WTC11 (cell line): ENCODE measurements at regions not wholly inside any gene's neighbourhood (a gene's known extent, or its start where the extent isn't known, plus 50 kb on each side); places are given as distances from the start of the nearest gene placed in this dataset.

Experiments used
- ATAC-seq: fragments of 200-7000 bp; cut with Tn5 transposase; 2 replicates; pipeline ENCODE4 v1.10.0; 2021; ENCODE audit warnings: mild to moderate bottlenecking, moderate library complexity
- CTCF ChIA-PET: fragments of 300-600 bp; sonication (Branson Sonifier 250); formaldehyde crosslinking; loops from one replicate; lab custom pipeline; 2021; ENCODE audit warnings: antibody characterized with exemption; lab: Charles Lee
- POLR2A ChIA-PET: fragments of 350-600 bp; sonication (Branson Sonifier 250); formaldehyde crosslinking; loops from one replicate; lab custom pipeline; 2021; ENCODE audit warnings: antibody characterized with exemption; lab: Charles Lee
- DNase-seq: peaks from one replicate; pipeline ENCODE4 v3.0.0; 2021; ENCODE audit warnings: low spot score
- H3K27ac Mint-ChIP-seq: 2 replicates; pipeline ENCODE4 v1.8.0; 2021; ENCODE audit warnings: mixed read lengths
- H3K27me3 Mint-ChIP-seq: 2 replicates; pipeline ENCODE4 v1.8.0; 2021; ENCODE audit warnings: low read depth, mild to moderate bottlenecking, moderate library complexity, mixed read lengths
- H3K36me3 Mint-ChIP-seq: 2 replicates; pipeline ENCODE4 v1.8.0; 2021; ENCODE audit warnings: mixed read lengths
- H3K4me1 Mint-ChIP-seq: 2 replicates; pipeline ENCODE4 v1.8.0; 2022; ENCODE audit warnings: mixed read lengths
- H3K4me3 Mint-ChIP-seq: 2 replicates; pipeline ENCODE4 v1.8.0; 2021; ENCODE audit warnings: mild to moderate bottlenecking, moderate library complexity, mixed read lengths
- H3K9me3 Mint-ChIP-seq: 2 replicates; pipeline ENCODE4 v1.8.0; 2021; ENCODE audit warnings: mixed read lengths
- CREM ChIP-seq: sonication (generic); formaldehyde crosslinking; IDR thresholded peaks from 2 replicates; pipeline ENCODE4 v1.8.1; 2022; ENCODE audit warnings: mild to moderate bottlenecking, missing genetic modification reagents, moderate library complexity
- ELF4 ChIP-seq: sonication (generic); formaldehyde crosslinking; IDR thresholded peaks from 2 replicates; pipeline ENCODE4 v1.8.1; 2022; ENCODE audit warnings: low read depth, mild to moderate bottlenecking, moderate library complexity, missing genetic modification reagents
- FOXJ3 ChIP-seq: sonication (generic); formaldehyde crosslinking; IDR thresholded peaks from 2 replicates; pipeline ENCODE4 v1.9.0; 2021; ENCODE audit warnings: missing genetic modification reagents, mild to moderate bottlenecking, borderline replicate concordance
- GABPB1 ChIP-seq: sonication (generic); formaldehyde crosslinking; IDR thresholded peaks from 2 replicates; pipeline ENCODE4 v1.8.1; 2023; ENCODE audit warnings: mild to moderate bottlenecking, missing genetic modification reagents
- MXD4 ChIP-seq: fragments of 250-450 bp; sonication (Bioruptor Pico); IDR thresholded peaks from 2 replicates; pipeline ENCODE4 v1.8.0; 2021; ENCODE audit warnings: mild to moderate bottlenecking, moderate library complexity, borderline replicate concordance
- NFE2L1 ChIP-seq: sonication (generic); formaldehyde crosslinking; IDR thresholded peaks from 2 replicates; pipeline ENCODE4 v1.8.1; 2023; ENCODE audit warnings: missing genetic modification reagents
- NFYB ChIP-seq: sonication (generic); formaldehyde crosslinking; conservative IDR thresholded peaks from 2 replicates; pipeline ENCODE4 v1.8.0; 2022; ENCODE audit warnings: low read depth, missing genetic modification reagents
- RORB ChIP-seq: fragments of 250-450 bp; sonication (Bioruptor Pico); IDR thresholded peaks from 2 replicates; pipeline ENCODE4 v1.9.0; 2021; ENCODE audit warnings: mild to moderate bottlenecking
- ZBTB21 ChIP-seq: sonication (generic); formaldehyde crosslinking; IDR thresholded peaks from 2 replicates; pipeline ENCODE4 v1.8.1; 2023; ENCODE audit warnings: mild to moderate bottlenecking, missing genetic modification reagents, borderline replicate concordance
- ZNF121 ChIP-seq: sonication (generic); formaldehyde crosslinking; IDR thresholded peaks from 2 replicates; pipeline ENCODE4 v1.8.0; 2023; ENCODE audit warnings: missing genetic modification reagents
- ZNF263 ChIP-seq: sonication (generic); formaldehyde crosslinking; IDR thresholded peaks from 2 replicates; pipeline ENCODE4 v1.8.1; 2022; ENCODE audit warnings: low read depth, mild to moderate bottlenecking, moderate library complexity, missing genetic modification reagents
- ZNF423 ChIP-seq: fragments of 250-450 bp; sonication (Bioruptor Pico); IDR thresholded peaks from 2 replicates; pipeline ENCODE4 v2.1.2; 2022; ENCODE audit warnings: mild to moderate bottlenecking, moderate library complexity
- TF ChIP-seq, protein P1 (sequence below): fragments of 200-600 bp; IDR thresholded peaks from 2 replicates; pipeline ENCODE4 v1.8.0; 2022; ENCODE audit warnings: antibody characterized with exemption
- TF ChIP-seq, protein P2 (sequence below): fragments of 250-450 bp; sonication (Bioruptor Pico); IDR thresholded peaks from 2 replicates; pipeline ENCODE4 v1.8.0; 2021; ENCODE audit warnings: mild to moderate bottlenecking
- TF ChIP-seq, protein P3 (sequence below): sonication (generic); formaldehyde crosslinking; IDR thresholded peaks from 2 replicates; pipeline ENCODE4 v1.8.1; 2023; ENCODE audit warnings: mild to moderate bottlenecking, missing genetic modification reagents, moderate library complexity
- TF ChIP-seq, protein P4 (sequence below): sonication (generic); formaldehyde crosslinking; IDR thresholded peaks from 2 replicates; pipeline ENCODE4 v1.8.1; 2022; ENCODE audit warnings: low read depth, missing genetic modification reagents, borderline replicate concordance
- TF ChIP-seq, protein P5 (sequence below): sonication (generic); formaldehyde crosslinking; IDR thresholded peaks from 2 replicates; pipeline ENCODE4 v1.8.1; 2022; ENCODE audit warnings: mild to moderate bottlenecking, moderate library complexity, missing genetic modification reagents
- TF ChIP-seq, protein P6 (sequence below): fragments of 250-450 bp; sonication (Bioruptor Pico); IDR thresholded peaks from 2 replicates; pipeline ENCODE4 v1.9.0; 2021; ENCODE audit warnings: mild to moderate bottlenecking
- TF ChIP-seq, protein P7 (sequence below): fragments of 250-450 bp; sonication (Bioruptor Pico); IDR thresholded peaks from 2 replicates; pipeline ENCODE4 v1.9.0; 2021; ENCODE audit warnings: moderate library complexity, mild to moderate bottlenecking, inconsistent platforms, borderline replicate concordance
- TF ChIP-seq, protein P8 (sequence below): sonication (generic); formaldehyde crosslinking; IDR thresholded peaks from 2 replicates; pipeline ENCODE4 v1.8.1; 2022; ENCODE audit warnings: missing genetic modification reagents, borderline replicate concordance
- TF ChIP-seq, protein P9 (sequence below): sonication (generic); formaldehyde crosslinking; IDR thresholded peaks from 2 replicates; pipeline ENCODE4 v1.8.0; 2022; ENCODE audit warnings: missing genetic modification reagents

DNA sequence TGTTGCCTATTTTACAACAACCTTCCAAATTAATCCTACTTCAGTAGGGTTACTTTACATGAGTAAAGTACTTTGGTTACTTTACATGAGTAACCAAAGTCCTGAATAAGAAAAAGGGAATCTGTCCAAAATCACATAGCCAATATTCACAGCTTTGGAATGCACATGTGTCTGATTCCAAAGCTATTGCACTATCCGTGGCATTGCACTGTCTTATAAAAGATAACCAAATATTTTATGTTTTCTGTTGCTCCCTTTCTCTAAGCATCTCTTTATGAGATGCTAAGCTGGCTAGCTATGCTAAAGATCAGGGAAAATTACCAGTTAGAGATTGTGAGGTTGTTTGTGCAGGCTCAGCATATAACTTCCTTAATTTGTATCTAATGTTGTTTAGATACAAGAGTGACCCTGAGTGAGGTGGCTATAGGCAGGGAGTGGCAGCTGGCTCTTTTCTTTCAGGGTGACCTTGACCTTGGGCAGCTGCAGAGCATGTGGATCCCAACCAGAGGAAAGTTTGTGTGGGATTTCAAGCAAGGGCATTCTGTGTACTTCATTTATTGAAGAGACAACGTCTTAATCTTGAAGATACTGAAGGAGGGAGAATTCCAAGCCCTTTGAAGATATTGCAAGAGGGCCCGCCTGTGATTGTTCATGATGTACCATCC lies 366.1 kb upstream of the ANKRD30A start:
- ChIA-PET CTCF (no interaction called here), POLR2A (no interaction called here)
- no peak for DNase-seq
- Mint-ChIP-seq H3K4me3 (no peak overlapping the region), H3K27ac (no peak overlapping the region), H3K27me3 (no peaks in the 10 kb centered on the region), H3K9me3 (0 out of 2 replicates have a peak, but pooled peaks cover 3% of the 10 kb centered on the region), H3K36me3 (no peaks in the 10 kb centered on the region), H3K4me1 (no peaks in the 10 kb centered on the region)
- ATAC-seq, result no peak
- TF ChIP-seq RORB (CRISPR knock-in tag), result no peak
- TF ChIP-seq, protein P1, sequence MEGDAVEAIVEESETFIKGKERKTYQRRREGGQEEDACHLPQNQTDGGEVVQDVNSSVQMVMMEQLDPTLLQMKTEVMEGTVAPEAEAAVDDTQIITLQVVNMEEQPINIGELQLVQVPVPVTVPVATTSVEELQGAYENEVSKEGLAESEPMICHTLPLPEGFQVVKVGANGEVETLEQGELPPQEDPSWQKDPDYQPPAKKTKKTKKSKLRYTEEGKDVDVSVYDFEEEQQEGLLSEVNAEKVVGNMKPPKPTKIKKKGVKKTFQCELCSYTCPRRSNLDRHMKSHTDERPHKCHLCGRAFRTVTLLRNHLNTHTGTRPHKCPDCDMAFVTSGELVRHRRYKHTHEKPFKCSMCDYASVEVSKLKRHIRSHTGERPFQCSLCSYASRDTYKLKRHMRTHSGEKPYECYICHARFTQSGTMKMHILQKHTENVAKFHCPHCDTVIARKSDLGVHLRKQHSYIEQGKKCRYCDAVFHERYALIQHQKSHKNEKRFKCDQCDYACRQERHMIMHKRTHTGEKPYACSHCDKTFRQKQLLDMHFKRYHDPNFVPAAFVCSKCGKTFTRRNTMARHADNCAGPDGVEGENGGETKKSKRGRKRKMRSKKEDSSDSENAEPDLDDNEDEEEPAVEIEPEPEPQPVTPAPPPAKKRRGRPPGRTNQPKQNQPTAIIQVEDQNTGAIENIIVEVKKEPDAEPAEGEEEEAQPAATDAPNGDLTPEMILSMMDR, result no peak
- TF ChIP-seq CREM (CRISPR knock-in tag), result no peak
- no peak for TF ChIP-seq GABPB1 (CRISPR knock-in tag)
- TF ChIP-seq NFYB, result no peak
- TF ChIP-seq FOXJ3 (CRISPR knock-in tag), result no peak
- TF ChIP-seq, protein P2, sequence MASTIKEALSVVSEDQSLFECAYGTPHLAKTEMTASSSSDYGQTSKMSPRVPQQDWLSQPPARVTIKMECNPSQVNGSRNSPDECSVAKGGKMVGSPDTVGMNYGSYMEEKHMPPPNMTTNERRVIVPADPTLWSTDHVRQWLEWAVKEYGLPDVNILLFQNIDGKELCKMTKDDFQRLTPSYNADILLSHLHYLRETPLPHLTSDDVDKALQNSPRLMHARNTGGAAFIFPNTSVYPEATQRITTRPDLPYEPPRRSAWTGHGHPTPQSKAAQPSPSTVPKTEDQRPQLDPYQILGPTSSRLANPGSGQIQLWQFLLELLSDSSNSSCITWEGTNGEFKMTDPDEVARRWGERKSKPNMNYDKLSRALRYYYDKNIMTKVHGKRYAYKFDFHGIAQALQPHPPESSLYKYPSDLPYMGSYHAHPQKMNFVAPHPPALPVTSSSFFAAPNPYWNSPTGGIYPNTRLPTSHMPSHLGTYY (CRISPR knock-in tag), result no peak
- TF ChIP-seq NFE2L1 (CRISPR knock-in tag), result no peak
- TF ChIP-seq, protein P3, sequence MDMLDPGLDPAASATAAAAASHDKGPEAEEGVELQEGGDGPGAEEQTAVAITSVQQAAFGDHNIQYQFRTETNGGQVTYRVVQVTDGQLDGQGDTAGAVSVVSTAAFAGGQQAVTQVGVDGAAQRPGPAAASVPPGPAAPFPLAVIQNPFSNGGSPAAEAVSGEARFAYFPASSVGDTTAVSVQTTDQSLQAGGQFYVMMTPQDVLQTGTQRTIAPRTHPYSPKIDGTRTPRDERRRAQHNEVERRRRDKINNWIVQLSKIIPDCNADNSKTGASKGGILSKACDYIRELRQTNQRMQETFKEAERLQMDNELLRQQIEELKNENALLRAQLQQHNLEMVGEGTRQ (CRISPR knock-in tag), result no peak

DNA sequence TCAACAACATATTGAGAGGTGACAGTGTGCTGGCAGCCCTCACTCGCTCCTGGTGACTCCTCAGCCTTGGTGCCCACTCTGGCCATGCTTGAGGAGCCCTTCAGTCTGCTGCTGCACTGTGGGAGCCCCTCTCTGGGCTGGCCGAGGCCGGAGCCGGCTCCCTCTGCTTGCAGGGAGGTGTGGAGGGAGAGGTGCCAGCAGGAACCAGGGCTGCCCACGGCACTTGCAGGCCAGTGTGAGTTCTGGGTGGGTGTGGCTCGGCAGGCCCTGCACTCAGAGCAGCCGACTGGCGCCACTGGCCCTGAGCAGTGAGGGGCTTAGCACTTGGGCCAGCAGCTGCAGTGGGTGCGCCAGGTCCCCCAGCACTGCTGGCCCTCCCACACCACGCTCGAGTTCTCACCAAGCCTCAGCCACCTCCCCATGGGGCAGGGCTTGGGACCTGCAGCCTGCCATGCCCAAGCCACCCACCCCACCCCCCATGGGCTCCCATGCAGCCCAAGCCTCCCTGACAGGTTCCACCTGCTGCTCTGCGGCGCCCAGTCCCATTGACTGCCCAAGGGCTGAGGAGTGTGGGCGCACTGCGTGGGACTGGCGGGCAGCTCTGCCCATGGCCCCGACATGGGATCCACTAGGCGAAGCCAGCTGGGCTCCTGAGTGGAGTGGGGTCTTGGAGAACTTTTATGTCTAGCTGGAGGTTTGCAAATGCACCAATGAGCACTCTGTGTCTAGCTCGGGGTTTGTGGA lies 377.1 kb upstream of the ANKRD30A start:
- H3K36me3 Mint-ChIP-seq, result peaks cover 22% of the 10 kb centered on the region
- ChIA-PET CTCF (no interaction called here), POLR2A (no interaction called here)
- H3K4me1 Mint-ChIP-seq, result peaks cover 2% of the 10 kb centered on the region
- no peak for ATAC-seq
- no peak for DNase-seq
- H3K9me3 Mint-ChIP-seq, result peaks cover 38% of the 10 kb centered on the region
- H3K27ac Mint-ChIP-seq, result no peak overlapping the region
- no peak overlapping the region for H3K4me3 Mint-ChIP-seq
- no peaks in the 10 kb centered on the region for H3K27me3 Mint-ChIP-seq
- TF ChIP-seq, protein P4, sequence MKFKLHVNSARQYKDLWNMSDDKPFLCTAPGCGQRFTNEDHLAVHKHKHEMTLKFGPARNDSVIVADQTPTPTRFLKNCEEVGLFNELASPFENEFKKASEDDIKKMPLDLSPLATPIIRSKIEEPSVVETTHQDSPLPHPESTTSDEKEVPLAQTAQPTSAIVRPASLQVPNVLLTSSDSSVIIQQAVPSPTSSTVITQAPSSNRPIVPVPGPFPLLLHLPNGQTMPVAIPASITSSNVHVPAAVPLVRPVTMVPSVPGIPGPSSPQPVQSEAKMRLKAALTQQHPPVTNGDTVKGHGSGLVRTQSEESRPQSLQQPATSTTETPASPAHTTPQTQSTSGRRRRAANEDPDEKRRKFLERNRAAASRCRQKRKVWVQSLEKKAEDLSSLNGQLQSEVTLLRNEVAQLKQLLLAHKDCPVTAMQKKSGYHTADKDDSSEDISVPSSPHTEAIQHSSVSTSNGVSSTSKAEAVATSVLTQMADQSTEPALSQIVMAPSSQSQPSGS, result no peak
- TF ChIP-seq ZNF263 (CRISPR knock-in tag) (no peak), RORB (CRISPR knock-in tag) (no peak), ZNF423 (no peak), ZBTB21 (no peak), MXD4 (CRISPR knock-in tag) (no peak), ZNF121 (CRISPR knock-in tag) (no peak), ELF4 (CRISPR knock-in tag) (no peak)
- TF ChIP-seq, protein P5, sequence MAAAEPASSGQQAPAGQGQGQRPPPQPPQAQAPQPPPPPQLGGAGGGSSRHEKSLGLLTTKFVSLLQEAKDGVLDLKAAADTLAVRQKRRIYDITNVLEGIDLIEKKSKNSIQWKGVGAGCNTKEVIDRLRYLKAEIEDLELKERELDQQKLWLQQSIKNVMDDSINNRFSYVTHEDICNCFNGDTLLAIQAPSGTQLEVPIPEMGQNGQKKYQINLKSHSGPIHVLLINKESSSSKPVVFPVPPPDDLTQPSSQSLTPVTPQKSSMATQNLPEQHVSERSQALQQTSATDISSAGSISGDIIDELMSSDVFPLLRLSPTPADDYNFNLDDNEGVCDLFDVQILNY, result no peak
- TF ChIP-seq, protein P6, sequence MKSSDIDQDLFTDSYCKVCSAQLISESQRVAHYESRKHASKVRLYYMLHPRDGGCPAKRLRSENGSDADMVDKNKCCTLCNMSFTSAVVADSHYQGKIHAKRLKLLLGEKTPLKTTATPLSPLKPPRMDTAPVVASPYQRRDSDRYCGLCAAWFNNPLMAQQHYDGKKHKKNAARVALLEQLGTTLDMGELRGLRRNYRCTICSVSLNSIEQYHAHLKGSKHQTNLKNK (CRISPR knock-in tag), result no peak
- TF ChIP-seq, protein P7, sequence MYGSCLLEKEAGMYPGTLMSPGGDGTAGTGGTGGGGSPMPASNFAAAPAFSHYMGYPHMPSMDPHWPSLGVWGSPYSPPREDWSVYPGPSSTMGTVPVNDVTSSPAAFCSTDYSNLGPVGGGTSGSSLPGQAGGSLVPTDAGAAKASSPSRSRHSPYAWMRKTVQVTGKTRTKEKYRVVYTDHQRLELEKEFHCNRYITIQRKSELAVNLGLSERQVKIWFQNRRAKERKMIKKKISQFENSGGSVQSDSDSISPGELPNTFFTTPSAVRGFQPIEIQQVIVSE (CRISPR knock-in tag), result no peak
- TF ChIP-seq, protein P8, sequence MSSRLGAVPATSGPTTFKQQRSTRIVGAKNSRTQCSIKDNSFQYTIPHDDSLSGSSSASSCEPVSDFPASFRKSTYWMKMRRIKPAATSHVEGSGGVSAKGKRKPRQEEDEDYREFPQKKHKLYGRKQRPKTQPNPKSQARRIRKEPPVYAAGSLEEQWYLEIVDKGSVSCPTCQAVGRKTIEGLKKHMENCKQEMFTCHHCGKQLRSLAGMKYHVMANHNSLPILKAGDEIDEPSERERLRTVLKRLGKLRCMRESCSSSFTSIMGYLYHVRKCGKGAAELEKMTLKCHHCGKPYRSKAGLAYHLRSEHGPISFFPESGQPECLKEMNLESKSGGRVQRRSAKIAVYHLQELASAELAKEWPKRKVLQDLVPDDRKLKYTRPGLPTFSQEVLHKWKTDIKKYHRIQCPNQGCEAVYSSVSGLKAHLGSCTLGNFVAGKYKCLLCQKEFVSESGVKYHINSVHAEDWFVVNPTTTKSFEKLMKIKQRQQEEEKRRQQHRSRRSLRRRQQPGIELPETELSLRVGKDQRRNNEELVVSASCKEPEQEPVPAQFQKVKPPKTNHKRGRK, result no peak
- TF ChIP-seq, protein P9, sequence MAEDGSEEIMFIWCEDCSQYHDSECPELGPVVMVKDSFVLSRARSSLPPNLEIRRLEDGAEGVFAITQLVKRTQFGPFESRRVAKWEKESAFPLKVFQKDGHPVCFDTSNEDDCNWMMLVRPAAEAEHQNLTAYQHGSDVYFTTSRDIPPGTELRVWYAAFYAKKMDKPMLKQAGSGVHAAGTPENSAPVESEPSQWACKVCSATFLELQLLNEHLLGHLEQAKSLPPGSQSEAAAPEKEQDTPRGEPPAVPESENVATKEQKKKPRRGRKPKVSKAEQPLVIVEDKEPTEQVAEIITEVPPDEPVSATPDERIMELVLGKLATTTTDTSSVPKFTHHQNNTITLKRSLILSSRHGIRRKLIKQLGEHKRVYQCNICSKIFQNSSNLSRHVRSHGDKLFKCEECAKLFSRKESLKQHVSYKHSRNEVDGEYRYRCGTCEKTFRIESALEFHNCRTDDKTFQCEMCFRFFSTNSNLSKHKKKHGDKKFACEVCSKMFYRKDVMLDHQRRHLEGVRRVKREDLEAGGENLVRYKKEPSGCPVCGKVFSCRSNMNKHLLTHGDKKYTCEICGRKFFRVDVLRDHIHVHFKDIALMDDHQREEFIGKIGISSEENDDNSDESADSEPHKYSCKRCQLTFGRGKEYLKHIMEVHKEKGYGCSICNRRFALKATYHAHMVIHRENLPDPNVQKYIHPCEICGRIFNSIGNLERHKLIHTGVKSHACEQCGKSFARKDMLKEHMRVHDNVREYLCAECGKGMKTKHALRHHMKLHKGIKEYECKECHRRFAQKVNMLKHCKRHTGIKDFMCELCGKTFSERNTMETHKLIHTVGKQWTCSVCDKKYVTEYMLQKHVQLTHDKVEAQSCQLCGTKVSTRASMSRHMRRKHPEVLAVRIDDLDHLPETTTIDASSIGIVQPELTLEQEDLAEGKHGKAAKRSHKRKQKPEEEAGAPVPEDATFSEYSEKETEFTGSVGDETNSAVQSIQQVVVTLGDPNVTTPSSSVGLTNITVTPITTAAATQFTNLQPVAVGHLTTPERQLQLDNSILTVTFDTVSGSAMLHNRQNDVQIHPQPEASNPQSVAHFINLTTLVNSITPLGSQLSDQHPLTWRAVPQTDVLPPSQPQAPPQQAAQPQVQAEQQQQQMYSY (CRISPR knock-in tag), result no peak
